GM21528 (cell line): ENCODE measurements at regions not wholly inside any gene's neighbourhood (a gene's known extent, or its start where the extent isn't known, plus 50 kb on each side); places are given as distances from the start of the nearest gene placed in this dataset.
"Not testable (repeated sequence)": the region's sequence is repeated elsewhere in the genome, so short reads cannot be mapped to it uniquely, and the experiment has no call there.

Source experiments
- ATAC-seq: cut with Tn5 transposase; IDR thresholded peaks from one replicate; pipeline ENCODE4 v1.9.1; 2021; ENCODE audit warnings: mild to moderate bottlenecking, moderate library complexity; ENCODE audit not compliant: unreplicated experiment, low FRiP score

GRCh38 chr10:42227859-42228258 is 410.5 kb downstream of the ZNF33B start:
- ATAC-seq, result not testable (repeated sequence)

- not testable (repeated sequence) for ATAC-seq
These were observed 444.8 kb downstream of the ZNF33B start for GRCh38 chr10:42193588-42193987.

- ATAC-seq, result not testable (repeated sequence)
These were observed 445.9 kb downstream of the ZNF33B start for GRCh38 chr10:42192450-42192849.

- ATAC-seq, result not testable (repeated sequence)
These were observed 450.7 kb downstream of the ZNF33B start for GRCh38 chr10:42187501-42188195.

GRCh38 chr10:42177793-42178689 is 460.3 kb downstream of the ZNF33B start:
- not testable (repeated sequence) for ATAC-seq

GRCh38 chr10:42177077-42177792 is 461.1 kb downstream of the ZNF33B start:
- no peak for ATAC-seq

GRCh38 chr10:42150428-42151061 is 487.8 kb downstream of the ZNF33B start:
- ATAC-seq, result no peak

- ATAC-seq, result no peak
These were observed 488.5 kb downstream of the ZNF33B start for GRCh38 chr10:42149722-42150427.

- ATAC-seq, result no peak
These were observed 489.2 kb downstream of the ZNF33B start for GRCh38 chr10:42149027-42149700.

GRCh38 chr10:42146165-42146564 is 492.2 kb downstream of the ZNF33B start:
- not testable (repeated sequence) for ATAC-seq

- not testable (repeated sequence) for ATAC-seq
These were observed 500.3 kb downstream of the ZNF33B start for GRCh38 chr10:42138023-42138422.

- ATAC-seq, result no peak
These were observed 525.3 kb downstream of the ZNF33B start for GRCh38 chr10:42113158-42113450.

GRCh38 chr10:42112331-42113157 is 525.8 kb downstream of the ZNF33B start:
- no peak for ATAC-seq

- ATAC-seq, result no peak
These were observed 526.6 kb downstream of the ZNF33B start for GRCh38 chr10:42111661-42112330.

- ATAC-seq, result no peak
These were observed 527.3 kb downstream of the ZNF33B start for GRCh38 chr10:42111076-42111475.
